ENCODE measurements at regions not wholly inside any gene's neighbourhood (a gene's known extent, or its start where the extent isn't known, plus 50 kb on each side); places are given as distances from the start of the nearest gene placed in this dataset.

GRCh38 chr4:117527601-117528000 is 442.2 kb upstream of the TRAM1L1 start:
- Mint-ChIP-seq H3K36me3 (ENCODE audit: low read depth) (no peaks in the 10 kb centered on the region), H3K4me1 (peaks cover 13% of the 10 kb centered on the region), H3K27ac (no peak overlapping the region), H3K9me3 (no peaks in the 10 kb centered on the region), H3K27me3 (ENCODE audit: low read depth, poor library complexity) (no peaks in the 10 kb centered on the region), H3K4me3 (no peak overlapping the region)
- no peak for TF ChIP-seq CTCF (IDR thresholded peaks at IDR 0.05)
- DNase-seq = no peak

- DNase-seq = no peak
- no peaks in the 10 kb centered on the region for H3K27me3 Mint-ChIP-seq (ENCODE audit: low read depth, poor library complexity)
- H3K27ac Mint-ChIP-seq = no peak overlapping the region
- H3K4me3 Mint-ChIP-seq = no peak overlapping the region
- no peaks in the 10 kb centered on the region for H3K9me3 Mint-ChIP-seq
- no peak for TF ChIP-seq CTCF (IDR thresholded peaks at IDR 0.05)
- H3K36me3 Mint-ChIP-seq (ENCODE audit: low read depth) = no peaks in the 10 kb centered on the region
- H3K4me1 Mint-ChIP-seq = peaks cover 13% of the 10 kb centered on the region
These were observed 444.0 kb upstream of the TRAM1L1 start for GRCh38 chr4:117529401-117529800.

GRCh38 chr4:117533501-117533900 is 448.1 kb upstream of the TRAM1L1 start:
- H3K27ac Mint-ChIP-seq = no peak overlapping the region
- no peak overlapping the region for H3K4me3 Mint-ChIP-seq
- H3K4me1 Mint-ChIP-seq = peaks cover 13% of the 10 kb centered on the region
- no peaks in the 10 kb centered on the region for H3K27me3 Mint-ChIP-seq (ENCODE audit: low read depth, poor library complexity)
- no peaks in the 10 kb centered on the region for H3K9me3 Mint-ChIP-seq
- no peak for DNase-seq
- TF ChIP-seq CTCF (IDR thresholded peaks at IDR 0.05) = no peak
- H3K36me3 Mint-ChIP-seq (ENCODE audit: low read depth) = no peaks in the 10 kb centered on the region

GRCh38 chr4:117545039-117545438 is 459.7 kb upstream of the TRAM1L1 start:
- Mint-ChIP-seq H3K4me1 (no peaks in the 10 kb centered on the region), H3K4me3 (no peak overlapping the region), H3K27ac (no peak overlapping the region), H3K27me3 (ENCODE audit: low read depth, poor library complexity) (no peaks in the 10 kb centered on the region), H3K9me3 (peaks cover 11% of the 10 kb centered on the region), H3K36me3 (ENCODE audit: low read depth) (no peaks in the 10 kb centered on the region)
- DNase-seq = no peak
- TF ChIP-seq CTCF (IDR thresholded peaks at IDR 0.05) = no peak

GRCh38 chr4:117549524-117549923 is 464.1 kb upstream of the TRAM1L1 start:
- peaks cover 11% of the 10 kb centered on the region for H3K9me3 Mint-ChIP-seq
- peaks cover 6% of the 10 kb centered on the region for H3K4me1 Mint-ChIP-seq
- H3K36me3 Mint-ChIP-seq (ENCODE audit: low read depth) = no peaks in the 10 kb centered on the region
- no peak for TF ChIP-seq CTCF (IDR thresholded peaks at IDR 0.05)
- peak overlapping the region; percentile 64 for H3K27ac Mint-ChIP-seq
- no peaks in the 10 kb centered on the region for H3K27me3 Mint-ChIP-seq (ENCODE audit: low read depth, poor library complexity)
- H3K4me3 Mint-ChIP-seq = no peak overlapping the region
- no peak for DNase-seq

- no peak for TF ChIP-seq CTCF (IDR thresholded peaks at IDR 0.05)
These were observed 464.7 kb upstream of the TRAM1L1 start for GRCh38 chr4:117550085-117550484.

More at GRCh38 chr4:117550085-117550484, 464.7 kb upstream of the TRAM1L1 start:
- Mint-ChIP-seq H3K4me3 (no peak overlapping the region), H3K27ac (no peak overlapping the region), H3K4me1 (peaks cover 6% of the 10 kb centered on the region), H3K27me3 (ENCODE audit: low read depth, poor library complexity) (no peaks in the 10 kb centered on the region), H3K36me3 (ENCODE audit: low read depth) (no peaks in the 10 kb centered on the region), H3K9me3 (peaks cover 11% of the 10 kb centered on the region)
- no peak for DNase-seq
